GM12872 (cell line): ENCODE measurements at regions not wholly inside any gene's neighbourhood (a gene's known extent, or its start where the extent isn't known, plus 50 kb on each side); places are given as distances from the start of the nearest gene placed in this dataset.

Experiments used
- TF ChIP-seq, protein P1 (sequence below): IDR thresholded peaks from 3 replicates; pipeline ENCODE4 v1.5.1; 2011; ENCODE audit warnings: low read depth, mild to moderate bottlenecking, low read length, moderate library complexity; ENCODE audit not compliant: insufficient read depth

DNA sequence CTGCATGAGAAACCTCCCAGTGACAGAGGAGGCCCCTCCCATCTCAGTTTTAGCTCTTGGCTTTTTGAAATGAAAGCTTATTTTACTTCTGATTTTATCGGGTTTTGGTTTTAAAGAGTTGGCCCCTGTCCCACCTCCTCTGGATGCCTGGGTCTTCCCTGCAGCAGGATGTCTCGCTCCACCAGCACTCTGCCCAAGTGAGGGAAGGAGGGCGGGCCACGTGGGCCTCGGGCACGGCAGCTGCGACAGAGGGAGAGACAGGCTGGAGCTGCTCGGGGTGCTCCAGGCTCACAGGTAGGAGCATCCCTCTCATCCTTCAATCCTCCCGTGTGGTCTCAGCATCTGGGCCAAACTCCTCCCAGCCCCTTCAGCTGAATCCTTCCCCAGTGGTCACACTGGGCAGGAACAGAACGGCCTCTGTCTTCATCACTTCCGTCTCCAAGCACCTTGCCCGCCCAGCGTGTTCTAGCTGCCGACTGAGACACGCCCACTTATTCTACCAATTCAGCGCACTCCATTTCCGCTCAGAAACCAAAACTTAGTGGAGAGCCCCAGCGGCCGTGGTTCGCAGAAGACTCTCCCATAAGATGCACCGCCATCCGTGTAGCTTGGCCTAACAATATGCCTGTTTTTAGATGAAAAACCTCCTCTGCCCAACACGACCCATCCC, 222.9 kb downstream of the GLRX3 start:
- TF ChIP-seq, protein P1, sequence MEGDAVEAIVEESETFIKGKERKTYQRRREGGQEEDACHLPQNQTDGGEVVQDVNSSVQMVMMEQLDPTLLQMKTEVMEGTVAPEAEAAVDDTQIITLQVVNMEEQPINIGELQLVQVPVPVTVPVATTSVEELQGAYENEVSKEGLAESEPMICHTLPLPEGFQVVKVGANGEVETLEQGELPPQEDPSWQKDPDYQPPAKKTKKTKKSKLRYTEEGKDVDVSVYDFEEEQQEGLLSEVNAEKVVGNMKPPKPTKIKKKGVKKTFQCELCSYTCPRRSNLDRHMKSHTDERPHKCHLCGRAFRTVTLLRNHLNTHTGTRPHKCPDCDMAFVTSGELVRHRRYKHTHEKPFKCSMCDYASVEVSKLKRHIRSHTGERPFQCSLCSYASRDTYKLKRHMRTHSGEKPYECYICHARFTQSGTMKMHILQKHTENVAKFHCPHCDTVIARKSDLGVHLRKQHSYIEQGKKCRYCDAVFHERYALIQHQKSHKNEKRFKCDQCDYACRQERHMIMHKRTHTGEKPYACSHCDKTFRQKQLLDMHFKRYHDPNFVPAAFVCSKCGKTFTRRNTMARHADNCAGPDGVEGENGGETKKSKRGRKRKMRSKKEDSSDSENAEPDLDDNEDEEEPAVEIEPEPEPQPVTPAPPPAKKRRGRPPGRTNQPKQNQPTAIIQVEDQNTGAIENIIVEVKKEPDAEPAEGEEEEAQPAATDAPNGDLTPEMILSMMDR, result no peak

DNA sequence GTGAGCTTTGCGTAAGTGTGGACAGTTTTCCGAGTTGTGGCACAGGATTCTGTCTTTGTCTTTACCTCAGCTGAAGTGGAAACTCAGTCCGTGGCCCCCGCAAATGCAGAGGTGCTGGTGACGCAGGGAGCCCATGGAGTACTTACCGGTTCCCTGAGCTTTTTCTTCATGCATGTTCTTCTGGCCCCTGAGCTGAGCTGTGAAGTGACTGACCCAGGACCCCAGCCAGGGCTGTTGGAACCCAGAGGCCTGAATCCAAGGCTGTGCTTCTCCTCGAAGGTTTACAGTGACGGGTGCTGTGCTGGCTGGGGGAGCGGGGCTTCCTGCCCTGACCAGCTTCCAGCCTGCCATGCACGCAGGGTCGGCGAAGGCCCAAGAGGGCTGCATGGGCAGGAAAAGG, 223.5 kb downstream of the GLRX3 start:
- TF ChIP-seq, protein P1, result no peak

DNA sequence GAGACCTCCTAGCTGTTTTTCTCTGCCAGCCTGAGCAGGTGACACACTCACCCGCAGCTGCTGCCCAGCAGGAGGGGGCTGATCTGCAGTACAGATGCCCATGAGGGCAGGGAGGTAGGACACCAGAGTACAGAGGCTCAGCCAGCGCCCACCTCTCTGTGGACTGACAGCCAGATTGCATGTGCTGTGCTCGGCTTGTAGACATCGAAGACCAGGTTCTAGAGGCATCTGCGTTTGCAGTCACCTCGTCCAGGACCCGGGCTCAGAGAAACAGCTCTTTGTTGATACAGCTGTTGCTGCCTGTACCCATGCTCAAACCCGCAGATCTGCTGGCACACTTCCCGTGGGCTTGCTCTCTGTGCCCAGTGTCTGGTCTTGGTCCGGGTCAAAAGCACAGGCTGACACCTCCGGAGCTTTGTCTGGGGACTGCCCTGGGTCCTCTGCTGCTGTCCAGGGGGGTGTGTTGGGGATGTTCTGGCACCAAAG, 224.7 kb downstream of the GLRX3 start:
- TF ChIP-seq, protein P1, result no peak

DNA sequence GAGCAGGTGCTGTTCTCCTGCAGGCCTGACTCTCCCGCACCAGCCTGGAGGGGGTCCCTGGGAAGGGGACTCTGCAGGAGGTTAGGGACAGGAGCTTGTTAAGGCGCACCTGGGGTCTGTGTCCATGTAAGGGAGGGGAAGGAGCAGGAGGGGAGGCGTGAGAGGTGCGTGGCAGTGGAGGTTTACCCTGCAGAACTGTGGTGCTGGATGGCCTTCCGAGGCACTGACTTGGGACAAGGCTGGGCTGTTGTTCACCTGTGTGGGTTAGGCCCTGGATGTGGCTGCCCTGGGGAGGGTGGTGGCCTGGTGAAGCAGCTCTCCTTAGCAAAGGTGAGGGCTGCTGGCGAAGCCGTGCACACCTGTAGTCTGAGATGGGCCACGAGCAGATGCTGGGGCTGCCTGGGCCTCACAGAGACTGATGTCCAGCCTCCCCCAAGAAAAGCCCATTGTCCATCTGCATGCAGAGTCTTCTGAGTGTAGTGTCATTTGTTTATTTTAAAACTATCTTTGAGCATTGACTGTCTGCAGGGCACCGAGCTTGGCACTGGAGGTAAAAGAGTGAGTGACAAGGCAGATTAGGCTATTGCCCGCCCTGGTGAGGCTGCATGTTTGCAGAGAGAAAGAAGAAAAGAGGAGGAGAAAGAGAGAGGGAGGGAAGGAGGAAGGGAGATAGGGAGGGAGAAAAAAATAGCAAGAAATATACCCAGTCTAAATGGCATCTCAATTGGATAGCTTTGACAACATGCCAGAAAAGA, 225.3 kb downstream of the GLRX3 start:
- TF ChIP-seq, protein P1, result no peak

GRCh38 chr10:130362308-130362761, 226.1 kb downstream of the GLRX3 start:
- TF ChIP-seq, protein P1, result no peak

- TF ChIP-seq, protein P1, result no peak
Measured at GRCh38 chr10:130363051-130363450, 226.9 kb downstream of the GLRX3 start.

- TF ChIP-seq, protein P1, result no peak
Measured at GRCh38 chr10:130363899-130364445, 227.8 kb downstream of the GLRX3 start.
